Thyroid gland (tissue), 4 donors: ENCODE measurements at regions not wholly inside any gene's neighbourhood (a gene's known extent, or its start where the extent isn't known, plus 50 kb on each side); places are given as distances from the start of the nearest gene placed in this dataset.

Source experiments
- CTCF ChIP-seq, 6 experiments: fragments of 200-600 bp in 3 of 6; fragments of 450-650 bp in 3 of 6; sonication (generic) in 3 of 6; IDR thresholded peaks; one replicate each; pipeline ENCODE4 v1.5.1; 2016 to 2019; ENCODE audit warnings: antibody characterized with exemption in 6 of 6, mild to moderate bottlenecking in 2 of 6, inconsistent platforms in 1 of 6, moderate library complexity in 1 of 6
- POLR2A ChIP-seq, 2 donors: fragments of 450-650 bp; IDR thresholded peaks; one replicate each; pipeline ENCODE4 v1.6.1; 2017; ENCODE audit warnings: antibody characterized with exemption in 2 of 2, mild to moderate bottlenecking in 2 of 2, moderate library complexity in 1 of 2

DNA sequence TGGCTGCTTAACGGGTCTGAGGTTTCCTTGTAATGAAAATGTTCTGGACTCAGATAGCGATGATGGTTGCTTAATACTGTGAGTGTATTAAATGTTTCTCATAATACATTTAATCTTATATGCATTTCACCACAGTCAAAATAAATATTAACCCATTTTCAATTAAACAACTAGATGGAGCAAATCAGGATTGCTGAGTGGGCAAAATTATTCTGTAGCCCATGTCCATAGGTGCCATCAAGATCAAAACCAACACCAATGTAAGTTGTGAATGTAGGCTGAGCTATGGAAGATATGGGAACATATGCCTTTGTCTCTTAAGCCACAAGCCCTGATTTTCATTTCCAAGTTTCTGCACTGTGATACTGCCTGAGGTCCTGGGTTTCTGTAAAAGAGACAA is 572.6 kb upstream of the EEF2KMT start:
- TF ChIP-seq CTCF (IDR thresholded peaks at IDR 0.05) (no peak), POLR2A (IDR thresholded peaks at IDR 0.05) (no peak)
